ENCODE measurements at regions not wholly inside any gene's neighbourhood (a gene's known extent, or its start where the extent isn't known, plus 50 kb on each side); places are given as distances from the start of the nearest gene placed in this dataset.

- ChIA-PET CTCF (no interaction called here), POLR2A (no interaction called here)
- WGBS (ENCODE audit: insufficient coverage), result 100% methylated on average over 2 of the region's 2 CpGs
Observed at GRCh38 chr6:14806101-14806500, 439.8 kb upstream of the JARID2 start.

GRCh38 chr6:14807130-14807529, 438.7 kb upstream of the JARID2 start:
- Histone ChIP-seq H3K4me1 (ENCODE audit: control extremely low read depth in 1 of 4, control insufficient read depth in 4 of 4, insufficient read depth in 4 of 4, low read length in 3 of 4) (no peaks in the 10 kb centered on the region), H3K9me3 (ENCODE audit: control extremely low read depth in 1 of 5, control insufficient read depth in 4 of 5, insufficient read depth in 2 of 5, low read depth in 1 of 5, low read length in 4 of 5) (peaks cover 0 to 7% (median 0%) of the 10 kb centered on the region in 5 experiments), H3K27ac (ENCODE audit: insufficient read depth in 1 of 2, low read depth in 1 of 2, low read length in 2 of 2, poor library complexity in 1 of 2, severe bottlenecking in 2 of 2) (no peak overlapping the region), H3K36me3 (ENCODE audit: control insufficient read depth in 4 of 4, insufficient read depth in 4 of 4, low read length in 3 of 4) (no peaks in the 10 kb centered on the region), H3K27me3 (replicated peaks in 2 of 5; ENCODE audit: control insufficient read depth in 4 of 5, insufficient read depth in 5 of 5, low read length in 4 of 5) (no peaks in the 10 kb centered on the region), H3K4me3 (ENCODE audit: control insufficient read depth in 1 of 7, extremely low read depth in 1 of 7, insufficient read depth in 4 of 7, low read depth in 2 of 7, low read length in 6 of 7) (no peak overlapping the region)
- POLR2A ChIA-PET, result no interaction called here
- no peak for DNase-seq
- CTCF ChIA-PET, result no interaction called here
- 100% methylated on average over 3 of the region's 6 CpGs for WGBS (ENCODE audit: insufficient coverage)

More at GRCh38 chr6:14806101-14806500, 439.8 kb upstream of the JARID2 start:
- Histone ChIP-seq H3K27ac (ENCODE audit: insufficient read depth in 1 of 2, low read depth in 1 of 2, low read length in 2 of 2, poor library complexity in 1 of 2, severe bottlenecking in 2 of 2) (no peak overlapping the region), H3K36me3 (ENCODE audit: control insufficient read depth in 4 of 4, insufficient read depth in 4 of 4, low read length in 3 of 4) (no peaks in the 10 kb centered on the region), H3K4me3 (ENCODE audit: control insufficient read depth in 1 of 7, extremely low read depth in 1 of 7, insufficient read depth in 4 of 7, low read depth in 2 of 7, low read length in 6 of 7) (no peak overlapping the region), H3K27me3 (replicated peaks in 2 of 5; ENCODE audit: control insufficient read depth in 4 of 5, insufficient read depth in 5 of 5, low read length in 4 of 5) (no peaks in the 10 kb centered on the region), H3K4me1 (ENCODE audit: control extremely low read depth in 1 of 4, control insufficient read depth in 4 of 4, insufficient read depth in 4 of 4, low read length in 3 of 4) (no peaks in the 10 kb centered on the region), H3K9me3 (ENCODE audit: control extremely low read depth in 1 of 5, control insufficient read depth in 4 of 5, insufficient read depth in 2 of 5, low read depth in 1 of 5, low read length in 4 of 5) (peaks cover 0 to 7% (median 0%) of the 10 kb centered on the region in 5 experiments)
- DNase-seq, result no peak

GRCh38 chr6:14807971-14808370, 437.9 kb upstream of the JARID2 start:
- 97% methylated on average over 7 of the region's 7 CpGs for WGBS (ENCODE audit: insufficient coverage)
- ChIA-PET POLR2A (interaction anchor here (0.6 kb wide), 1 partner anchor 171 kb away, joined by 3 read pairs; no protein-coding TSS in a partner anchor), CTCF (no interaction called here)
- Histone ChIP-seq H3K36me3 (ENCODE audit: control insufficient read depth in 4 of 4, insufficient read depth in 4 of 4, low read length in 3 of 4) (no peaks in the 10 kb centered on the region), H3K4me1 (ENCODE audit: control extremely low read depth in 1 of 4, control insufficient read depth in 4 of 4, insufficient read depth in 4 of 4, low read length in 3 of 4) (no peaks in the 10 kb centered on the region), H3K9me3 (ENCODE audit: control extremely low read depth in 1 of 5, control insufficient read depth in 4 of 5, insufficient read depth in 2 of 5, low read depth in 1 of 5, low read length in 4 of 5) (peaks cover 0 to 7% (median 0%) of the 10 kb centered on the region in 5 experiments), H3K4me3 (ENCODE audit: control insufficient read depth in 1 of 7, extremely low read depth in 1 of 7, insufficient read depth in 4 of 7, low read depth in 2 of 7, low read length in 6 of 7) (no peak overlapping the region), H3K27ac (ENCODE audit: insufficient read depth in 1 of 2, low read depth in 1 of 2, low read length in 2 of 2, poor library complexity in 1 of 2, severe bottlenecking in 2 of 2) (no peak overlapping the region), H3K27me3 (replicated peaks in 2 of 5; ENCODE audit: control insufficient read depth in 4 of 5, insufficient read depth in 5 of 5, low read length in 4 of 5) (no peaks in the 10 kb centered on the region)
- no peak for DNase-seq

GRCh38 chr6:14810021-14810420, 435.8 kb upstream of the JARID2 start:
- Histone ChIP-seq H3K27ac (ENCODE audit: insufficient read depth in 1 of 2, low read depth in 1 of 2, low read length in 2 of 2, poor library complexity in 1 of 2, severe bottlenecking in 2 of 2) (no peak overlapping the region), H3K9me3 (ENCODE audit: control extremely low read depth in 1 of 5, control insufficient read depth in 4 of 5, insufficient read depth in 2 of 5, low read depth in 1 of 5, low read length in 4 of 5) (peaks cover 0 to 7% (median 0%) of the 10 kb centered on the region in 5 experiments), H3K4me1 (ENCODE audit: control extremely low read depth in 1 of 4, control insufficient read depth in 4 of 4, insufficient read depth in 4 of 4, low read length in 3 of 4) (no peaks in the 10 kb centered on the region), H3K27me3 (replicated peaks in 2 of 5; ENCODE audit: control insufficient read depth in 4 of 5, insufficient read depth in 5 of 5, low read length in 4 of 5) (no peaks in the 10 kb centered on the region), H3K36me3 (ENCODE audit: control insufficient read depth in 4 of 4, insufficient read depth in 4 of 4, low read length in 3 of 4) (no peaks in the 10 kb centered on the region), H3K4me3 (ENCODE audit: control insufficient read depth in 1 of 7, extremely low read depth in 1 of 7, insufficient read depth in 4 of 7, low read depth in 2 of 7, low read length in 6 of 7) (no peak overlapping the region)
- DNase-seq, result no peak
- ChIA-PET CTCF (no interaction called here), POLR2A (no interaction called here)
- 94% methylated on average over 6 of the region's 6 CpGs for WGBS (ENCODE audit: insufficient coverage)

- no peak overlapping the region for H3K4me3 ChIP-seq (ENCODE audit: control insufficient read depth in 1 of 7, extremely low read depth in 1 of 7, insufficient read depth in 4 of 7, low read depth in 2 of 7, low read length in 6 of 7)
- H3K36me3 ChIP-seq (ENCODE audit: control insufficient read depth in 4 of 4, insufficient read depth in 4 of 4, low read length in 3 of 4), result no peaks in the 10 kb centered on the region
- ChIA-PET CTCF (interaction anchor here (1.0 to 1.4 kb wide), 3 partner anchors 12 to 17 kb away, joined by 3 to 4 read pairs (median 4); no protein-coding TSS in a partner anchor), POLR2A (no interaction called here)
- no peaks in the 10 kb centered on the region for H3K27me3 ChIP-seq (replicated peaks in 2 of 5; ENCODE audit: control insufficient read depth in 4 of 5, insufficient read depth in 5 of 5, low read length in 4 of 5)
- no peaks in the 10 kb centered on the region for H3K4me1 ChIP-seq (ENCODE audit: control extremely low read depth in 1 of 4, control insufficient read depth in 4 of 4, insufficient read depth in 4 of 4, low read length in 3 of 4)
- peaks cover 0 to 7% (median 0%) of the 10 kb centered on the region in 5 experiments for H3K9me3 ChIP-seq (ENCODE audit: control extremely low read depth in 1 of 5, control insufficient read depth in 4 of 5, insufficient read depth in 2 of 5, low read depth in 1 of 5, low read length in 4 of 5)
- no peak for DNase-seq
- WGBS (ENCODE audit: insufficient coverage), result 100% methylated on average over 5 of the region's 7 CpGs
- no peak overlapping the region for H3K27ac ChIP-seq (ENCODE audit: insufficient read depth in 1 of 2, low read depth in 1 of 2, low read length in 2 of 2, poor library complexity in 1 of 2, severe bottlenecking in 2 of 2)
Observed at GRCh38 chr6:14811775-14812428, 434.0 kb upstream of the JARID2 start.

- POLR2A ChIA-PET, result no interaction called here
Observed at GRCh38 chr6:14814016-14814415, 431.9 kb upstream of the JARID2 start.

GRCh38 chr6:14816116-14816859, 429.6 kb upstream of the JARID2 start:
- H3K27me3 ChIP-seq (replicated peaks in 2 of 5; ENCODE audit: control insufficient read depth in 4 of 5, insufficient read depth in 5 of 5, low read length in 4 of 5), result no peaks in the 10 kb centered on the region
- no peak for DNase-seq
- no peaks in the 10 kb centered on the region for H3K4me1 ChIP-seq (ENCODE audit: control extremely low read depth in 1 of 4, control insufficient read depth in 4 of 4, insufficient read depth in 4 of 4, low read length in 3 of 4)
- no peaks in the 10 kb centered on the region for H3K9me3 ChIP-seq (ENCODE audit: control extremely low read depth in 1 of 5, control insufficient read depth in 4 of 5, insufficient read depth in 2 of 5, low read depth in 1 of 5, low read length in 4 of 5)
- H3K36me3 ChIP-seq (ENCODE audit: control insufficient read depth in 4 of 4, insufficient read depth in 4 of 4, low read length in 3 of 4), result no peaks in the 10 kb centered on the region
- POLR2A ChIA-PET, result no interaction called here
- CTCF ChIA-PET, result interaction anchor here (0.9 kb wide), 1 partner anchor 11 kb away, joined by 3 read pairs; no protein-coding TSS in a partner anchor
- H3K27ac ChIP-seq (ENCODE audit: insufficient read depth in 1 of 2, low read depth in 1 of 2, low read length in 2 of 2, poor library complexity in 1 of 2, severe bottlenecking in 2 of 2), result no peak overlapping the region
- H3K4me3 ChIP-seq (ENCODE audit: control insufficient read depth in 1 of 7, extremely low read depth in 1 of 7, insufficient read depth in 4 of 7, low read depth in 2 of 7, low read length in 6 of 7), result no peak overlapping the region
- 100% methylated on average over 6 of the region's 12 CpGs for WGBS (ENCODE audit: insufficient coverage)

More at GRCh38 chr6:14814016-14814415, 431.9 kb upstream of the JARID2 start:
- no peaks in the 10 kb centered on the region for H3K4me1 ChIP-seq (ENCODE audit: control extremely low read depth in 1 of 4, control insufficient read depth in 4 of 4, insufficient read depth in 4 of 4, low read length in 3 of 4)
- H3K27me3 ChIP-seq (replicated peaks in 2 of 5; ENCODE audit: control insufficient read depth in 4 of 5, insufficient read depth in 5 of 5, low read length in 4 of 5), result no peaks in the 10 kb centered on the region
- DNase-seq, result no peak
- CTCF ChIA-PET, result no interaction called here
- H3K4me3 ChIP-seq (ENCODE audit: control insufficient read depth in 1 of 7, extremely low read depth in 1 of 7, insufficient read depth in 4 of 7, low read depth in 2 of 7, low read length in 6 of 7), result no peak overlapping the region
- WGBS (ENCODE audit: insufficient coverage), result 100% methylated on average over 1 of the region's 2 CpGs
- H3K9me3 ChIP-seq (ENCODE audit: control extremely low read depth in 1 of 5, control insufficient read depth in 4 of 5, insufficient read depth in 2 of 5, low read depth in 1 of 5, low read length in 4 of 5), result no peaks in the 10 kb centered on the region
- H3K27ac ChIP-seq (ENCODE audit: insufficient read depth in 1 of 2, low read depth in 1 of 2, low read length in 2 of 2, poor library complexity in 1 of 2, severe bottlenecking in 2 of 2), result no peak overlapping the region
- no peaks in the 10 kb centered on the region for H3K36me3 ChIP-seq (ENCODE audit: control insufficient read depth in 4 of 4, insufficient read depth in 4 of 4, low read length in 3 of 4)

Measured in common myeloid progenitor, CD34-positive (primary cell).